Left ventricle myocardium inferior (tissue), 1 donor: ENCODE measurements at regions not wholly inside any gene's neighbourhood (a gene's known extent, or its start where the extent isn't known, plus 50 kb on each side); places are given as distances from the start of the nearest gene placed in this dataset.

Source experiments
- DNase-seq: peaks from one replicate; pipeline ENCODE4 v3.0.0-alpha.2; 2020
- H3K27ac ChIP-seq: fragments of 200-600 bp; replicated peaks from 2 replicates; pipeline ENCODE4 v1.8.0; 2021
- H3K27me3 ChIP-seq: fragments of 200-600 bp; 2 replicates; pipeline ENCODE4 v1.8.0; 2021; ENCODE audit warnings: low read depth
- H3K36me3 ChIP-seq: fragments of 200-600 bp; 2 replicates; pipeline ENCODE4 v1.8.0; 2021
- H3K4me1 ChIP-seq: fragments of 200-600 bp; 2 replicates; pipeline ENCODE4 v1.8.0; 2021
- H3K4me3 ChIP-seq: fragments of 200-600 bp; 2 replicates; pipeline ENCODE4 v1.8.0; 2021; ENCODE audit warnings: mild to moderate bottlenecking, moderate library complexity
- H3K9me3 ChIP-seq: fragments of 200-600 bp; replicated peaks from 2 replicates; pipeline ENCODE4 v1.8.0; 2021
- CTCF ChIP-seq: fragments of 200-600 bp; IDR thresholded peaks from 2 replicates; pipeline ENCODE4 v1.8.0; 2021; ENCODE audit warnings: antibody characterized with exemption, mild to moderate bottlenecking, borderline replicate concordance
- intact Hi-C: fragments of 100-400 bp; cut with micrococcal nuclease; formaldehyde crosslinking; loops from one replicate; pipeline ENCODE4 v1.11.0; 2022
- donor health status: DM: no; HTN: yes; CAD: no; lungs with severe emphysema.

DNA sequence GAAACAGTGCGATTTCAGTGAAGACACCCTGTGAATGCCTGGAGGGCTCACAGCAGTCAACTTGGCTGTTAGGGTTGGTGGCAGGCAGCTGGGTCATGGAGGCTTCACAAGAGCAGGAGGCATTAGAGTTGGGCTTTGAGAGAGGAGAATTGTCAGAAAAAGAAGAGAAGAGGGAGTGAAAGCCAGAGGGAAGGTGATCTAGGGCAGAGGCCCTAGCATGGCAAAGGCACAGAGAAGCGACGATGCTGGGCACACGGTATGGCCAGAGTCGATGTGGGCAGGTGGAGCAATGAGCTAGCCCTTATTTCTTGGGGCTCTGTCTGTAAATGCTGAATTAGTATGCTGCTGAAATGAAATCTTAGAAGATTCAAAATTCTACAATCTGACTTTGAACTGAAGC lies 52.6 kb upstream of the OLFM4 start:
- TF ChIP-seq CTCF, result no peak
- intact Hi-C loops, result no loop called here

DNA sequence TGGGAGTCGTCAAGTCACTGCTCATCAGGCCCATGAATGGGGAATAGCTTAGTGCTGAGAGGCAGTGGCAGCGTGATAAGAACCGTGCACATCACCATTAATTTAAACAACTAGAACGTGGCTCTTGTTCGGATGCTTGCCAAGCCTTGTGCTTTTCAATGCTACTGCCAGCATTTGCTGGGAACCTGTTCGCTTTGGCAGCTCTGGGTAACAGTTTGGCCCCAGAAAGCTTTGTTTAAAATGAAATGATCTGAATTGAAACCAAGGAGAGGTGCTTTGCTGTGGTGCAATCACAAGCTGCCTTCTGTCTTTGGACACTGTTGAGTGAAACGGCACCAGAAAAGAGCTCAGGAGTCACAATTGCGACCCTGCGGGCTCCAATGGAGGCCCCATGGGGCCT lies 53.5 kb upstream of the OLFM4 start:
- Histone ChIP-seq H3K4me3 (no peak overlapping the region), H3K4me1 (no peaks in the 10 kb centered on the region), H3K27me3 (peaks cover 31% of the 10 kb centered on the region), H3K36me3 (no peaks in the 10 kb centered on the region), H3K9me3 (no peaks in the 10 kb centered on the region), H3K27ac (no peak overlapping the region)
- intact Hi-C loops, result no loop called here
- no peak for TF ChIP-seq CTCF
- DNase-seq, result no peak

More for the DNA sequence above, 52.6 kb upstream of the OLFM4 start:
- Histone ChIP-seq H3K9me3 (no peaks in the 10 kb centered on the region), H3K4me1 (no peaks in the 10 kb centered on the region), H3K36me3 (no peaks in the 10 kb centered on the region), H3K27ac (no peak overlapping the region), H3K27me3 (peaks cover 29% of the 10 kb centered on the region), H3K4me3 (no peak overlapping the region)
- DNase-seq, result no peak

DNA sequence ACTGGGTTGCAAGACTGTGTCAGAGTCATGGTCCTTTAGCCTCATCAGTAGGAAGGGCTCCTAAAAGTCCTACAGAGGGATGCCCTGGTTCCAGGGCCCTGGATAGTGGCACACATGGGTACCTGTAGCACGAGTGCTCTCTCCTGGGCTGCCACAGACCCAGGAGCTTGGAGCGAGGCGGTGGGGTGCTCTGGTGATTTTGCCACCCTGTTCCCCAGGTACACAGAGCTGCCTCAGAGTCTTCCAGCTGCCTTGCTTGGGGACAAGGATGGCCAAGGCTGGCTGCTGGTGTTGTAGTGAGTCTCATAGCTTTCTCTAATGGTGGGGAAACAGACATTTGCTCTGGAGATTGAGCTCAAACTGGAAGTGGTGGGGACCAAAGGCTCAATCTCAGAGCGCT lies 53.9 kb upstream of the OLFM4 start:
- no peaks in the 10 kb centered on the region for H3K4me1 ChIP-seq
- H3K27ac ChIP-seq, result no peak overlapping the region
- H3K4me3 ChIP-seq, result no peak overlapping the region
- no peak for TF ChIP-seq CTCF
- H3K36me3 ChIP-seq, result no peaks in the 10 kb centered on the region
- peaks cover 36% of the 10 kb centered on the region for H3K27me3 ChIP-seq
- no peak for DNase-seq
- intact Hi-C loops, result no loop called here
- no peaks in the 10 kb centered on the region for H3K9me3 ChIP-seq

- H3K36me3 ChIP-seq, result no peaks in the 10 kb centered on the region
- H3K9me3 ChIP-seq, result no peaks in the 10 kb centered on the region
- no peak overlapping the region for H3K4me3 ChIP-seq
- no peak overlapping the region for H3K27ac ChIP-seq
- intact Hi-C loops, result no loop called here
- no peaks in the 10 kb centered on the region for H3K4me1 ChIP-seq
- TF ChIP-seq CTCF, result no peak
- no peak for DNase-seq
- peaks cover 49% of the 10 kb centered on the region for H3K27me3 ChIP-seq
Observed at GRCh38 chr13:52969373-52969772, 59.2 kb upstream of the OLFM4 start.

DNA sequence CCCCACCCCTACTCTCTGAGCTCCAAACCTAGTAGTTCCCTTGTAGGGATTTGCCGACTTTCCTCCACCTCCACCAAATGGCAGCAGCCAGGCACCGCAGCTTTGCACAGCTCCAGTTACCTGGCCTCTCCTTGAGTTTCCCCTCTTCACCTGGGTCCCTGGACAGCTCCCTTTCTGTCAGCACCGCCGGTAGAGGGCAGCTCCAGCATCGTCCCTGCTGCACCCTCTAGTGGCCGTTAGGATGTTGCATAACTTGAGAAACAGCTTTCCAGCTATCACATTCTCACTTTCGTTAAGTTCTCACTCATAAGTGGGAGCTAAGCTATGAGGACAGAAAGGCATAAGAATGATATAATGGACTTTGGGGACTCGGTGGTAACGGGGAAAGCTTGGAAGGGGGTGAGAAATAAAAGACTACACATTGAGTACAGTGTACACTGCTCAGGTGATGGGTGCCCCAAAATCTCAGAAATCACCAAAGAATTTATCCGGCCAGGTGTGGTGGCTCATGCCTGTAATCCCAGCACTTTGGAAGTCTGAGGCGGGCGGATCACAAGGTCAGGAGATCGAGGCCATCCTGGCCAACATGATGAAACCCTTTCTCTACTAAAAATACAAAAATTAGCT lies 60.4 kb upstream of the OLFM4 start:
- peak; percentile 94 for TF ChIP-seq CTCF
- Histone ChIP-seq H3K27ac (no peak overlapping the region), H3K9me3 (no peaks in the 10 kb centered on the region), H3K4me1 (no peaks in the 10 kb centered on the region), H3K36me3 (no peaks in the 10 kb centered on the region), H3K4me3 (no peak overlapping the region), H3K27me3 (peaks cover 42% of the 10 kb centered on the region)
- peak; percentile 60 for DNase-seq
- intact Hi-C loops, result no loop called here
